Stimulated activated naive CD4-positive, alpha-beta T cell (primary cell): ENCODE measurements at regions not wholly inside any gene's neighbourhood (a gene's known extent, or its start where the extent isn't known, plus 50 kb on each side); places are given as distances from the start of the nearest gene placed in this dataset.
"Not testable (repeated sequence)": the region's sequence is repeated elsewhere in the genome, so short reads cannot be mapped to it uniquely, and the experiment has no call there.

ENCODE experiments used
- DNase-seq, 6 experiments: peaks; one replicate each; lab custom pipeline; 2025; lab: John Stamatoyannopoulos, UW

GRCh38 chr3:34876997-34877396, 762.3 kb upstream of the ARPP21 start:
- no peak for DNase-seq

GRCh38 chr3:34878488-34878887, 760.8 kb upstream of the ARPP21 start:
- DNase-seq = no peak

- DNase-seq = no peak
Observed at GRCh38 chr3:34881026-34881425, 758.3 kb upstream of the ARPP21 start.

GRCh38 chr3:34882764-34883163, 756.6 kb upstream of the ARPP21 start:
- DNase-seq = no peak

- no peak for DNase-seq
Observed at GRCh38 chr3:34884007-34884406, 755.3 kb upstream of the ARPP21 start.

GRCh38 chr3:34886443-34886842, 752.9 kb upstream of the ARPP21 start:
- no peak for DNase-seq

- no peak for DNase-seq
Observed at GRCh38 chr3:34889641-34890040, 749.7 kb upstream of the ARPP21 start.

- no peak for DNase-seq
Observed at GRCh38 chr3:34890247-34890646, 749.1 kb upstream of the ARPP21 start.

- no peak for DNase-seq
Observed at GRCh38 chr3:34891941-34892340, 747.4 kb upstream of the ARPP21 start.

- no peak for DNase-seq
Observed at GRCh38 chr3:34895841-34896240, 743.5 kb upstream of the ARPP21 start.

GRCh38 chr3:34909679-34910078, 729.6 kb upstream of the ARPP21 start:
- DNase-seq = not testable (repeated sequence)

GRCh38 chr3:34919025-34919424, 720.3 kb upstream of the ARPP21 start:
- DNase-seq = no peak

GRCh38 chr3:34920806-34921205, 718.5 kb upstream of the ARPP21 start:
- no peak for DNase-seq

- DNase-seq = no peak
Observed at GRCh38 chr3:34924961-34925360, 714.4 kb upstream of the ARPP21 start.

- no peak for DNase-seq
Observed at GRCh38 chr3:34925851-34926250, 713.5 kb upstream of the ARPP21 start.

- no peak for DNase-seq
Observed at GRCh38 chr3:34929036-34929435, 710.3 kb upstream of the ARPP21 start.

- no peak for DNase-seq
Observed at GRCh38 chr3:34934660-34935059, 704.7 kb upstream of the ARPP21 start.

- no peak for DNase-seq
Observed at GRCh38 chr3:34938784-34939183, 700.5 kb upstream of the ARPP21 start.

- DNase-seq = no peak
Observed at GRCh38 chr3:34942256-34942655, 697.1 kb upstream of the ARPP21 start.

- no peak for DNase-seq
Observed at GRCh38 chr3:34947834-34948233, 691.5 kb upstream of the ARPP21 start.

- no peak for DNase-seq
Observed at GRCh38 chr3:34948517-34948916, 690.8 kb upstream of the ARPP21 start.

- no peak for DNase-seq
Observed at GRCh38 chr3:34955680-34956079, 683.6 kb upstream of the ARPP21 start.

GRCh38 chr3:34956511-34956910, 682.8 kb upstream of the ARPP21 start:
- no peak for DNase-seq

- no peak for DNase-seq
Observed at GRCh38 chr3:34957677-34958076, 681.6 kb upstream of the ARPP21 start.

- no peak for DNase-seq
Observed at GRCh38 chr3:34969513-34969912, 669.8 kb upstream of the ARPP21 start.
